Gastroesophageal sphincter (tissue), 3 donors: ENCODE measurements at regions not wholly inside any gene's neighbourhood (a gene's known extent, or its start where the extent isn't known, plus 50 kb on each side); places are given as distances from the start of the nearest gene placed in this dataset.

Experiments
- CTCF ChIP-seq, 4 experiments: fragments of 200-600 bp in 2 of 4; fragments of 450-650 bp in 2 of 4; sonication (generic) in 1 of 4; IDR thresholded peaks; one replicate each; pipeline ENCODE4 v1.5.1; 2017 to 2019; ENCODE audit warnings: antibody characterized with exemption in 4 of 4, mild to moderate bottlenecking in 2 of 4, moderate library complexity in 2 of 4
- EP300 ChIP-seq: sonication (generic); formaldehyde crosslinking; IDR thresholded peaks from one replicate; pipeline ENCODE4 v1.6.1; 2017; ENCODE audit warnings: antibody characterized with exemption, mild to moderate bottlenecking
- POLR2A ChIP-seq, 2 donors: fragments of 450-650 bp; IDR thresholded peaks; one replicate each; pipeline ENCODE4 v1.6.1; 2017; ENCODE audit warnings: antibody characterized with exemption in 2 of 2, mild to moderate bottlenecking in 2 of 2, moderate library complexity in 1 of 2
- POLR2AphosphoS5 ChIP-seq: sonication (generic); formaldehyde crosslinking; IDR thresholded peaks from one replicate; pipeline ENCODE4 v1.6.1; 2017; ENCODE audit warnings: antibody characterized with exemption

- TF ChIP-seq CTCF (IDR thresholded peaks at IDR 0.05) (no peak), POLR2A (IDR thresholded peaks at IDR 0.05) (no peak), EP300 (no peak), POLR2AphosphoS5 (no peak)
These were observed 373.7 kb downstream of the ANXA1 start for GRCh38 chr9:73525350-73525749.
